ENCODE measurements at regions not wholly inside any gene's neighbourhood (a gene's known extent, or its start where the extent isn't known, plus 50 kb on each side); places are given as distances from the start of the nearest gene placed in this dataset.

DNA sequence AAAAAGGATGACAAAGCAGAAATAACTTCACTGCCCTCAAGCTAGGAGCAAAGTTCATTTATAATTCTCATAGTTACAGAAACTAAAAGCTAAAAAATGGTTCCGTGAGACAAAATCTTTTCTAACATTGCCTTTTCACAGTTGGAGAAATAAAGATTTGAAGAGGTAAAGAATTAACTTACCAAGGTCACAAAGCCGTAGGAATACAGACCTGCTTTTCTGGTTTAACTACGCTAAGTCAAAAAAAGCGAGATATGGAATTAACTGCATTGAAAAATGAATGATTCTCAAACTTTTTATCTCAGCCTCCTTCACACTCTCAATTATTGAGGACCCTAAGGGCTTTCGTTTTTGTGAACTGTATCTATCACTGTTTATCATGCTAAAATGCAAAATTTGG is 95.3 kb downstream of the SLC17A6 start:
- no peak for DNase-seq

DNA sequence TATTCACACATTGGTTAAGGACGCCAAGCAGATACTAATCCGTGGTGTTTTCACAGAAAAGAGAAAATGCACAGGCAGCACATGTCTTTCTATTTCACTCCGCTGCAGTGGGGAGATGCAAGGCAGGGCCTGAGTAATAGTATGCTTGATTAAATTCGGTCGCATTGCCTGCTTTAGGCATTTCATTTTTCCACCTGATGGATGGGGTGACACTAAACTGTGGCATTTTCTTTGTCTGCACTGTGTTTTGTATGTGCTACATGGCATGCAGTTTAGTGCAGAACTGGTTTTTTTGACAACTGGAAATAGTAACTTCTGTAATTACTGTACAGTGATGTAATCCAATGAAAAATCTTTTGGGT is 94.9 kb downstream of the SLC17A6 start:
- no peak for DNase-seq

DNA sequence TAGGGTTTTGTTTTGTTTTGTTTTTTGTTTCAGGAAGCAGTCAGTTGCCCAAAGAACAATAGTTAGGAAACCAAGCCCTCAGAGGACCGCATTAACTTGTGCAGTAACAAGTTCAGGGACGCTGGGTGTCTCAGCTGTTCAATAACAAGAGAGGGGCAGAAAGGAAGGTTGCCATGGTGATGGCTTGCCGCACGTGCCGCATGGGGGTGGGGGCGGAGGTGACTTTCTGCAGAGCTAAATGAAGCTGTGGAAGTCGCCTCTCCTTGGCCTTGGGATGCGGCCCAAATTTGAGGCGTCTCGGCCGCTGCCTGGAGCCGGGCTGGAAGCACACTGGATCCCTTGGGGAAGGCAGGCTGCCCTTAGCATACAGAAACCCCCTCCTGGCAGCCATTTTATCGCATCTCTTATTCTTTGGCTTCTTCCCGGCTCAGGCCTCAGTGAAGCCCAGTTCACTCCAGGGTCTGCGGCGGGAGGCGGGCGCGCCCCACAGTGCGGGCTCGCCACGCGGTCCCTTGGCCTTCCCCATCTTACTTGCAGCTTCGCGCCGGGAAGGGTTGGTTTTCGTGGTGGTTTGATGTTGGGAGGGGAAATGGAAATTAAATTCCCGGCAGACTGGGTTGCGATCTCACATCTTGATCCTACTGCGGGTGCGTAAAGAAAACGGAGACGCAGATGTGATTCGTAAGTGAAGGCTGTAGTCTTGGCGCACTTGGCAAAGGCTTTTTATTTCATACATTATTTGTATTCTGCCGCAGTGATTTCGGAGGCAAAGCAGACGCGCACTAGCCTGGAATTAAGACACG is 94.3 kb downstream of the SLC17A6 start:
- peak; percentile 51 for DNase-seq

DNA sequence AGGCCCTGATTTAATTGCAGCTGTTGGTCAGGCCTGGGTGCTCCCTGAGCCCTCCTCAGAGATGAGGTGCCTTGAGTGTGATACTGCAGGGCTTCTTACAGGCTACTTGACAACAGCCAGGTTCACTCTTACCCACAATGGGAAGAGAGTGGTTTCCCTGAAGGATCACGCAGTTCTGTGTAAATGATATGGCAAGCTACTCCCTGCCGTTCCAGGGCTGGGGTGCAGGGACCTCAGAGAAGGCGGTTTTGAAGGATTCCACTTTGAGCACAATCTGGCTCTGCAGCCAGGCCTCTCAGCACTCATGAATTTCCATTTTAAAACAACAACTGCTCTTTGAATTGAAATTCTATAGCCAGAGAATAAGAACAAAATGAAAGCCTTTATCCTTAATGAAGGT is 92.9 kb downstream of the SLC17A6 start:
- no peak for DNase-seq

DNA sequence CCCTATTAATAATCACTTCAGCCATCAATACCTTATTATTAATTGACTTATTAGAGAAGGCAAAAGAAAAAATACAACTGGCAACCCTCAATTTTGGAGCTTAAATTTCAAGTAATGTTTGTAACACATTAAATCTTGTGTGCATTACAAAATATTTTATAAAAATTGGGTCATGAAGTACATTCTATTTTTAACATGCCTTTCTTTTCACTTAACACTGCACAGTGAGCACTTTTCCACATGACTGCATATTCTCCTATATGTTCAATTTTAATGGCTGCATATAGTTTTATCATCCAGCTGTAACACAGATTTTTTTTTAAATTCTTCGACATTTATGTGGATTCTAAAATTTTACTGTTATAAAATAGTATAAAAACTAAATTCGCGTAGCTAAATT is 92.5 kb downstream of the SLC17A6 start:
- no peak for DNase-seq

DNA sequence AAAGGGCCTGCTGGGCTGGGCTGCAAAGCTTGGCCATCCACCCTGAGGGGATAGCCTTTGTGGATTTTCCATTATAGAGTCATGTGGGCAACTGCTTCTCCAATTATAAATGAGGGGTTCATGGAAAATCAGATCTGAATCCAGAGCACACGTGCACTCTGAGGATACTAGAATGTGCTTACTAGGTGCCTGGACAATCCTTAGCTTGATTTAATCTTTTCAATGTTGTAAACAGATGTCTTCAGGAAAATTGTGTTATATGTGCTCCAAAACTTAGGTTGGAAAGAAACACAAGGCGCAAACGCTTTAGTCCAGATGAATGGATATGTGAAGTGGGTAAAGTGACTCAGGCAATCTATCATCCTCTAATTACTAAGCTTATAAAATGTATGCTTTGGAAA is 92.0 kb downstream of the SLC17A6 start:
- no peak for DNase-seq

Data from islet precursor cell (in vitro differentiated cells).